IMR-90 (cell line): ENCODE measurements at regions not wholly inside any gene's neighbourhood (a gene's known extent, or its start where the extent isn't known, plus 50 kb on each side); places are given as distances from the start of the nearest gene placed in this dataset.

Source experiments
- BHLHE40 ChIP-seq: fragments of 150-350 bp; IDR thresholded peaks from 2 replicates; pipeline ENCODE4 v1.6.1; 2016; ENCODE audit warnings: mild to moderate bottlenecking, low read depth, low read length
- CEBPB ChIP-seq: IDR thresholded peaks from 2 replicates; pipeline ENCODE4 v1.6.1; 2012; ENCODE audit warnings: low read depth, low read length, improper control_type of control experiment
- FOS ChIP-seq: fragments of 150-350 bp; IDR thresholded peaks from 2 replicates; pipeline ENCODE4 v1.6.1; 2016; ENCODE audit warnings: low read depth, low read length
- POLR2A ChIP-seq: IDR thresholded peaks from 2 replicates; pipeline ENCODE4 v1.6.1; 2012; ENCODE audit warnings: mild to moderate bottlenecking, low read depth, low read length
- RAD21 ChIP-seq: IDR thresholded peaks from 2 replicates; pipeline ENCODE4 v1.6.1; 2012; ENCODE audit warnings: low read length, improper control_type of control experiment
- RCOR1 ChIP-seq: IDR thresholded peaks from 2 replicates; pipeline ENCODE4 v1.6.1; 2012; ENCODE audit warnings: mild to moderate bottlenecking, low read length, improper control_type of control experiment; ENCODE audit not compliant: insufficient replicate concordance
- RFX5 ChIP-seq: IDR thresholded peaks from 2 replicates; pipeline ENCODE4 v1.8.0; 2012; ENCODE audit warnings: low read depth, mild to moderate bottlenecking, low read length, moderate library complexity
- SMC3 ChIP-seq: fragments of 150-350 bp; IDR thresholded peaks from 2 replicates; pipeline ENCODE4 v1.6.1; 2016; ENCODE audit warnings: low read depth, mild to moderate bottlenecking, antibody characterized with exemption, low read length, moderate library complexity
- USF2 ChIP-seq: fragments of 150-350 bp; IDR thresholded peaks from 2 replicates; pipeline ENCODE4 v1.6.1; 2017; ENCODE audit warnings: mild to moderate bottlenecking, antibody characterized with exemption, low read length, low read depth
- TF ChIP-seq, protein P1 (sequence below): conservative IDR thresholded peaks from 2 replicates; pipeline ENCODE4 v1.5.1; 2012; ENCODE audit warnings: mild to moderate bottlenecking, low read depth, low read length, improper control_type of control experiment

DNA sequence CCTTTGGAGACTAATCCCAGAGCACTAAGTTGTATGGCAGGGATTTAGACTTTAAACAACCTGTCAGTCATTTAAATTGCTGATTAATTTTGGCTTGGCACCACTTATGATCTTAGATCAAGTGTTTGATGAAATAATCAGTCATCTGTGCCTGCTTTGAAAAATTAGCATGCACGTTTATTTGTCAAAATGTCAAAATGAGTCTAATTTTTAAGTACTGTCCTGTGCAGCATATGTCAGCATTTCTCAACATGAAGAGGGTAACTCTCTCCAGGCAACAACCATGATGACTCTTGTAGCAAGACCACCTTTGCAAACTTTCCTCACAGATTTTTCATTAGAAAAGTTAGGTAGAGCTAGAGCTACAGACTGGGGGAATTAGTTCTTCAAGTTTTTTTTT is 155.7 kb upstream of the GJE1 start:
- no peak for TF ChIP-seq POLR2A
- TF ChIP-seq, protein P1, sequence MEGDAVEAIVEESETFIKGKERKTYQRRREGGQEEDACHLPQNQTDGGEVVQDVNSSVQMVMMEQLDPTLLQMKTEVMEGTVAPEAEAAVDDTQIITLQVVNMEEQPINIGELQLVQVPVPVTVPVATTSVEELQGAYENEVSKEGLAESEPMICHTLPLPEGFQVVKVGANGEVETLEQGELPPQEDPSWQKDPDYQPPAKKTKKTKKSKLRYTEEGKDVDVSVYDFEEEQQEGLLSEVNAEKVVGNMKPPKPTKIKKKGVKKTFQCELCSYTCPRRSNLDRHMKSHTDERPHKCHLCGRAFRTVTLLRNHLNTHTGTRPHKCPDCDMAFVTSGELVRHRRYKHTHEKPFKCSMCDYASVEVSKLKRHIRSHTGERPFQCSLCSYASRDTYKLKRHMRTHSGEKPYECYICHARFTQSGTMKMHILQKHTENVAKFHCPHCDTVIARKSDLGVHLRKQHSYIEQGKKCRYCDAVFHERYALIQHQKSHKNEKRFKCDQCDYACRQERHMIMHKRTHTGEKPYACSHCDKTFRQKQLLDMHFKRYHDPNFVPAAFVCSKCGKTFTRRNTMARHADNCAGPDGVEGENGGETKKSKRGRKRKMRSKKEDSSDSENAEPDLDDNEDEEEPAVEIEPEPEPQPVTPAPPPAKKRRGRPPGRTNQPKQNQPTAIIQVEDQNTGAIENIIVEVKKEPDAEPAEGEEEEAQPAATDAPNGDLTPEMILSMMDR = no peak
- TF ChIP-seq SMC3 = no peak
- no peak for TF ChIP-seq USF2
- TF ChIP-seq RAD21 = no peak
- no peak for TF ChIP-seq BHLHE40
- no peak for TF ChIP-seq RFX5
- TF ChIP-seq CEBPB = no peak
- no peak for TF ChIP-seq FOS
- TF ChIP-seq RCOR1 = no peak
